Naive thymus-derived CD4-positive, alpha-beta T cell (primary cell): ENCODE measurements at regions not wholly inside any gene's neighbourhood (a gene's known extent, or its start where the extent isn't known, plus 50 kb on each side); places are given as distances from the start of the nearest gene placed in this dataset.
"Not testable (repeated sequence)": the region's sequence is repeated elsewhere in the genome, so short reads cannot be mapped to it uniquely, and the experiment has no call there.

ENCODE experiments used
- ATAC-seq: fragments of 150-1000 bp; cut with Tn5 transposase; 2 replicates; pipeline ENCODE4 v1.10.0; 2021; ENCODE audit warnings: mild to moderate bottlenecking, moderate library complexity
- CTCF ChIA-PET: fragments of 350-600 bp; sonication (Branson Sonifier 250); formaldehyde crosslinking; loops from one replicate; lab custom pipeline; 2021; ENCODE audit warnings: antibody characterized with exemption; lab: Charles Lee
- POLR2A ChIA-PET: fragments of 350-600 bp; sonication (Branson Sonifier 250); formaldehyde crosslinking; loops from one replicate; lab custom pipeline; 2021; ENCODE audit warnings: antibody characterized with exemption, inconsistent platforms; lab: Charles Lee
- DNase-seq, 9 donors: peaks; one replicate each; pipeline versions ENCODE4 v3.0.0 to v3.0.0-alpha.2; 2020 to 2022; ENCODE audit warnings: mixed read lengths in 1 of 9
- H3K27ac ChIP-seq: one replicate; pipeline ENCODE4 v1.7.0; 2013; ENCODE audit warnings: mild to moderate bottlenecking, low read depth, low read length, moderate library complexity
- H3K27me3 ChIP-seq, 2 donors: one replicate each; pipeline ENCODE4 v1.7.0; 2013; ENCODE audit warnings: low read length in 2 of 2, mild to moderate bottlenecking in 2 of 2, moderate library complexity in 2 of 2; ENCODE audit not compliant: control insufficient read depth in 2 of 2, insufficient read depth in 2 of 2
- H3K36me3 ChIP-seq, 3 experiments: 1 replicate in 2 of 3; 2 replicates in 1 of 3; pipeline ENCODE4 v1.7.0; 2013; ENCODE audit warnings: low read length in 3 of 3, mild to moderate bottlenecking in 3 of 3, moderate library complexity in 1 of 3; ENCODE audit not compliant: insufficient read depth in 3 of 3, control insufficient read depth in 2 of 3
- H3K4me1 ChIP-seq, 2 donors: one replicate each; pipeline ENCODE4 v1.7.0; 2013; ENCODE audit warnings: low read length in 2 of 2, mild to moderate bottlenecking in 2 of 2, moderate library complexity in 1 of 2; ENCODE audit not compliant: control insufficient read depth in 2 of 2, insufficient read depth in 2 of 2
- H3K4me3 ChIP-seq: 2 replicates; pipeline ENCODE4 v1.7.0; 2013; ENCODE audit warnings: mild to moderate bottlenecking, low read length
- H3K9me3 ChIP-seq, 3 experiments: 1 replicate in 2 of 3; 2 replicates in 1 of 3; pipeline ENCODE4 v1.7.0; 2013; ENCODE audit warnings: low read length in 3 of 3; ENCODE audit not compliant: control insufficient read depth in 2 of 3
- H3K27ac Mint-ChIP-seq, 9 donors: one replicate each; pipeline ENCODE4 v1.8.0; 2020 to 2022; ENCODE audit warnings: mixed read lengths in 9 of 9, mild to moderate bottlenecking in 8 of 9, moderate library complexity in 5 of 9, inconsistent platforms in 2 of 9
- H3K27me3 Mint-ChIP-seq, 5 donors: one replicate each; pipeline ENCODE4 v1.8.0; 2021 to 2022; ENCODE audit warnings: mixed read lengths in 5 of 5, mild to moderate bottlenecking in 1 of 5
- H3K36me3 Mint-ChIP-seq, 5 donors: one replicate each; pipeline ENCODE4 v1.8.0; 2020 to 2022; ENCODE audit warnings: mixed read lengths in 5 of 5, mild to moderate bottlenecking in 3 of 5, inconsistent platforms in 1 of 5
- H3K4me1 Mint-ChIP-seq, 7 donors: one replicate each; pipeline ENCODE4 v1.8.0; 2020 to 2022; ENCODE audit warnings: mixed read lengths in 7 of 7, mild to moderate bottlenecking in 3 of 7, inconsistent platforms in 1 of 7
- H3K4me3 Mint-ChIP-seq, 10 donors: one replicate each; pipeline ENCODE4 v1.8.0; 2020 to 2022; ENCODE audit warnings: mild to moderate bottlenecking in 10 of 10, mixed read lengths in 10 of 10, moderate library complexity in 6 of 10, inconsistent platforms in 2 of 10
- H3K9me3 Mint-ChIP-seq, 11 donors: one replicate each; pipeline ENCODE4 v1.8.0; 2020 to 2022; ENCODE audit warnings: mixed read lengths in 11 of 11, mild to moderate bottlenecking in 4 of 11, inconsistent platforms in 1 of 11, moderate library complexity in 1 of 11
- intact Hi-C, 2 donors: fragments of 100-400 bp; cut with micrococcal nuclease; formaldehyde crosslinking; loops; one replicate each; pipeline ENCODE4 v1.15.1; 2023

DNA sequence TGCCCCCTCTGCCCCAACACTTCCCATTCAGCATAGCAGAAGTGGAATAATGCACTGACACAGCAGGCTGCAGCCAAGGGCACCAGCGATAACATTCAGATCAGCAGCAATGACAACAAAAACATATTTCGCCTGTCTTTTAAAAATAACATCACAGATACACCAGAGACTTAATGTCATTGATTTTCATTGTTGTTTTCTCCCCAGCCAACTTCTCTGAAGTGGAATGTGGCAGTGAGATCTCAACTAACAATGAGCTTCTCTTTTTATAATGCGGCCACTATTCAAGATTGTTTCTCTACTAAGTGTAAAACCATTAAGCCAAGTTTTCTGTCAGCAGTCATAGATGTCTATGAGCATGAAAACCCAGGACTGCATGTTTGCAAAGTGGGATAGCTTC is 158.2 kb upstream of the TMEM229A start:
- Histone ChIP-seq H3K36me3 (no peaks in the 10 kb centered on the region), H3K9me3 (no peaks in the 10 kb centered on the region), H3K27ac (no peak overlapping the region), H3K27me3 (no peaks in the 10 kb centered on the region), H3K4me1 (no peaks in the 10 kb centered on the region), H3K4me3 (no peak overlapping the region)
- Mint-ChIP-seq H3K36me3 (no peaks in the 10 kb centered on the region), H3K4me1 (no peaks in the 10 kb centered on the region), H3K9me3 (peaks cover 0 to 7% (median 1%) of the 10 kb centered on the region in 11 donors), H3K4me3 (no peak overlapping the region), H3K27me3 (no peaks in the 10 kb centered on the region), H3K27ac (no peak overlapping the region)
- no peak for ATAC-seq
- ChIA-PET POLR2A (no interaction called here), CTCF (no interaction called here)
- DNase-seq: no peak
- intact Hi-C loops: no loop called here

DNA sequence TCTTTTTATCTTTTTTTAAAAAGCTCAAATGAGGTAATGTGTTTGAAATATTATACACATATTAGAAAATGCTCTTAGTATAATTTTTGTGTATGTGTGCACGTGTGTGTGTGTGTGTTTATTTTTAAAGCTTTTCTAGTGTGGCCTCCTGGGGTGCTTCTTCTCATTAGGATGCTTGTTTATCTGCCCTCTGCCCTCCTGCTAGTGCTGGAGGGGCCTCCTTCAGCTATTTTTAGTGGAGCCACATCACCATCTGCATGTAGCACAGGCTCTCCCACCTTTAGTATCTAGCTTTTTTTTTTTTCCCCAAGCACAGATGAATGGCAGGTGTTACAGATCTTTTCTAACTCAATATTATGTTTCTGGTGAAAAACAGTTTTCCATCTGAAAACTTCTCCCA is 155.7 kb upstream of the TMEM229A start:
- Mint-ChIP-seq H3K4me1 (no peaks in the 10 kb centered on the region), H3K27ac (no peak overlapping the region), H3K36me3 (no peaks in the 10 kb centered on the region), H3K27me3 (no peaks in the 10 kb centered on the region), H3K9me3 (peaks cover 0 to 7% (median 1%) of the 10 kb centered on the region in 11 donors), H3K4me3 (no peak overlapping the region)
- H3K4me3 ChIP-seq: no peak overlapping the region
- POLR2A ChIA-PET: no interaction called here
- CTCF ChIA-PET: no interaction called here
- no peaks in the 10 kb centered on the region for H3K27me3 ChIP-seq
- H3K4me1 ChIP-seq: no peaks in the 10 kb centered on the region
- H3K27ac ChIP-seq: no peak overlapping the region
- no peaks in the 10 kb centered on the region for H3K9me3 ChIP-seq
- H3K36me3 ChIP-seq: no peaks in the 10 kb centered on the region
- intact Hi-C loops: no loop called here
- ATAC-seq (no peak), DNase-seq (no peak)

GRCh38 chr7:124187962-124188361 is 155.1 kb upstream of the TMEM229A start:
- no peak overlapping the region for H3K4me3 ChIP-seq
- CTCF ChIA-PET: no interaction called here
- no peaks in the 10 kb centered on the region for H3K9me3 ChIP-seq
- no peaks in the 10 kb centered on the region for H3K36me3 ChIP-seq
- H3K27ac ChIP-seq: no peak overlapping the region
- peaks cover 0 to 7% (median 1%) of the 10 kb centered on the region in 11 donors for H3K9me3 Mint-ChIP-seq
- H3K36me3 Mint-ChIP-seq: no peaks in the 10 kb centered on the region
- no peaks in the 10 kb centered on the region for H3K27me3 ChIP-seq
- H3K27ac Mint-ChIP-seq: no peak overlapping the region
- H3K4me1 ChIP-seq: no peaks in the 10 kb centered on the region
- no peak for ATAC-seq
- H3K27me3 Mint-ChIP-seq: no peaks in the 10 kb centered on the region
- H3K4me3 Mint-ChIP-seq: no peak overlapping the region
- POLR2A ChIA-PET: no interaction called here
- intact Hi-C loops: no loop called here
- no peak for DNase-seq
- H3K4me1 Mint-ChIP-seq: no peaks in the 10 kb centered on the region

- ChIA-PET CTCF (no interaction called here), POLR2A (no interaction called here)
- no peak overlapping the region for H3K4me3 Mint-ChIP-seq
- DNase-seq (no peak), ATAC-seq (no peak)
- no peaks in the 10 kb centered on the region for H3K36me3 Mint-ChIP-seq
- H3K27me3 Mint-ChIP-seq: no peaks in the 10 kb centered on the region
- H3K9me3 Mint-ChIP-seq: peaks cover 0 to 3% (median 0%) of the 10 kb centered on the region in 11 donors
- no peaks in the 10 kb centered on the region for H3K36me3 ChIP-seq
- no peak overlapping the region for H3K4me3 ChIP-seq
- H3K27me3 ChIP-seq: no peaks in the 10 kb centered on the region
- H3K27ac ChIP-seq: no peak overlapping the region
- no peak overlapping the region for H3K27ac Mint-ChIP-seq
- no peaks in the 10 kb centered on the region for H3K4me1 Mint-ChIP-seq
- no peaks in the 10 kb centered on the region for H3K4me1 ChIP-seq
- intact Hi-C loops: no loop called here
- H3K9me3 ChIP-seq: no peaks in the 10 kb centered on the region
Measured at GRCh38 chr7:124183649-124184048, 150.8 kb upstream of the TMEM229A start.

DNA sequence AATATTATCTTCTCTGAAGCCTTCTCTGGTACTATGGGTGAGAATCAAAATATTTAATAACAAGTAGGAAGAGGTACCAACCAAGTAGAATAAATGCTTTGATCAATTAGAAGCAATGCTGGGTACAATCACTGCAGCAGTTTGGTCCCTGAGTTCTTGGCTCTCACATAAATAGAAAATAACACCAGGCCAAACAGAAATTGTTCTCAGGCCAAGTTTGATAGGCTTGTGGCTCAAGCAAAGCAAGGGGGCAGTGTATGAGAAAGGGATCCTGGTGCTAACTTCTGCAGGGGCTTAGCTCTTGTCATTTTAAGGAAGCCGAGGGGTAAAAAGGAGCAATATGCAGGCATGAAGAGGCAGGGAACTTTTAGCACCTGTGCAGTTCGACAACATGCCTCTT is 146.8 kb upstream of the TMEM229A start:
- ATAC-seq: no peak
- POLR2A ChIA-PET: no interaction called here
- no peaks in the 10 kb centered on the region for H3K4me1 Mint-ChIP-seq
- CTCF ChIA-PET: interaction anchor here (0.6 kb wide), 1 partner anchor 1928 kb away, joined by 3 read pairs; no protein-coding TSS in a partner anchor
- H3K9me3 ChIP-seq: no peaks in the 10 kb centered on the region
- H3K27ac Mint-ChIP-seq: no peak overlapping the region
- H3K27ac ChIP-seq: no peak overlapping the region
- peaks cover 0 to 6% (median 2%) of the 10 kb centered on the region in 11 donors for H3K9me3 Mint-ChIP-seq
- no peak overlapping the region for H3K4me3 Mint-ChIP-seq
- no peaks in the 10 kb centered on the region for H3K27me3 Mint-ChIP-seq
- no peaks in the 10 kb centered on the region for H3K4me1 ChIP-seq
- DNase-seq: no peak
- H3K36me3 Mint-ChIP-seq: no peaks in the 10 kb centered on the region
- intact Hi-C loops: no loop called here
- H3K27me3 ChIP-seq: no peaks in the 10 kb centered on the region
- no peaks in the 10 kb centered on the region for H3K36me3 ChIP-seq
- no peak overlapping the region for H3K4me3 ChIP-seq

DNA sequence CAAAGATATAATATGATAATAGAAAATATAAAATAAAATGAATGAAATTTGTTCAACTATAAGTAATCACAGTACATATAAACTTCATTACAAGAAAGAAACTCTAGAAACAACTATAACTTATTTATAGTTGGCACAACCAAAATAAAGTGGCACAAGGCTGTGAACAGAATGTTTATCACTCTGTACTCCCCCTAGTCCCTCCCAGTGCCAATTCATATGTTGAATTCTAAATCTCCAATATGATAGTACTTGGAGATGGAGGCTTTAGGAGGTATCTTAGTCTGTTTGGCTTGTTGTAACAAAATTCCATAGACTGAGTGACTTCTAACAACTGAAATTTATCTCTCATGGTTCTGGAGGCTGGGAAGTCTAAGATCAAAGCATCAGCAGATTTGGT is 145.0 kb upstream of the TMEM229A start:
- no peaks in the 10 kb centered on the region for H3K4me1 Mint-ChIP-seq
- intact Hi-C loops: no loop called here

DNA sequence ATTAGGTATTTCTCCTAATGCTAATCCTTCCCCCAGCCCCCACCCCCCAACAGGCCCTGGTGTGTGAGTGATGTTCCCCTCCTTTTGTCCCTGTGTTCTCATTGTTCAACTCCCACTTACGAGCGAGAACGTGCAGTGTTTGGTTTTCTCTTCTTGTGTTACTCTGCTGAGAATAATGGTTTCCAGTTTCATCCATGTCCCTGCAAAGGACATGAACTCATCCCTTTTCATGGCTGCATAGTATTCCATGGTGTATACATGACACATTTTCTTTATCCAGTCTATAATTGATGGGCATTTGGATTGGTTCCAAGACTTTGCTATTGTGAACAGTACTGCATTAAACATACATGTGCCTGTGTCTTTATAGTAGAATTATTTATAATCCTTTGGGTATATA is 138.9 kb upstream of the TMEM229A start:
- DNase-seq: not testable (repeated sequence)

More for the DNA sequence above, 145.0 kb upstream of the TMEM229A start:
- no peak overlapping the region for H3K27ac Mint-ChIP-seq
- Histone ChIP-seq H3K27me3 (no peaks in the 10 kb centered on the region), H3K9me3 (no peaks in the 10 kb centered on the region), H3K36me3 (no peaks in the 10 kb centered on the region), H3K27ac (no peak overlapping the region), H3K4me1 (no peaks in the 10 kb centered on the region), H3K4me3 (no peak overlapping the region)
- no peaks in the 10 kb centered on the region for H3K36me3 Mint-ChIP-seq
- POLR2A ChIA-PET: no interaction called here
- no peak overlapping the region for H3K4me3 Mint-ChIP-seq
- CTCF ChIA-PET: no interaction called here
- peaks cover 0 to 12% (median 3%) of the 10 kb centered on the region in 11 donors for H3K9me3 Mint-ChIP-seq
- ATAC-seq (no peak), DNase-seq (no peak)
- no peaks in the 10 kb centered on the region for H3K27me3 Mint-ChIP-seq

More for the DNA sequence above, 138.9 kb upstream of the TMEM229A start:
- ATAC-seq, H3K36me3 ChIP-seq, CTCF ChIA-PET, intact Hi-C loops, H3K27ac Mint-ChIP-seq, POLR2A ChIA-PET, H3K36me3 Mint-ChIP-seq, H3K4me1 ChIP-seq, H3K27me3 ChIP-seq, H3K4me1 Mint-ChIP-seq, H3K4me3 Mint-ChIP-seq, H3K27me3 Mint-ChIP-seq, H3K27ac ChIP-seq, H3K9me3 ChIP-seq, H3K4me3 ChIP-seq: not testable (repeated sequence)
- peaks cover 0 to 17% (median 7%) of the 10 kb centered on the region in 11 donors for H3K9me3 Mint-ChIP-seq
